GM13977 (cell line): ENCODE measurements at regions not wholly inside any gene's neighbourhood (a gene's known extent, or its start where the extent isn't known, plus 50 kb on each side); places are given as distances from the start of the nearest gene placed in this dataset.

Source experiments
- DNase-seq: peaks from one replicate; pipeline ENCODE4 v3.0.0; 2012; ENCODE audit warnings: low spot score
- CTCF ChIP-seq: IDR thresholded peaks from 2 replicates; pipeline ENCODE4 v1.5.1; 2012; ENCODE audit warnings: mild to moderate bottlenecking, control low read depth; ENCODE audit not compliant: insufficient read depth; ENCODE audit errors: extremely low read depth, missing control alignments
- in situ Hi-C: fragments of 300-500 bp; cut with MboI; formaldehyde crosslinking; loops from one replicate; pipeline ENCODE4 v1.12.0; 2022; ENCODE audit warnings: low sequenced_read_pairs, low pct_unique_long_range_greater_than_20kb, mixed read lengths, inconsistent platforms; ENCODE audit not compliant: unreplicated experiment

DNA sequence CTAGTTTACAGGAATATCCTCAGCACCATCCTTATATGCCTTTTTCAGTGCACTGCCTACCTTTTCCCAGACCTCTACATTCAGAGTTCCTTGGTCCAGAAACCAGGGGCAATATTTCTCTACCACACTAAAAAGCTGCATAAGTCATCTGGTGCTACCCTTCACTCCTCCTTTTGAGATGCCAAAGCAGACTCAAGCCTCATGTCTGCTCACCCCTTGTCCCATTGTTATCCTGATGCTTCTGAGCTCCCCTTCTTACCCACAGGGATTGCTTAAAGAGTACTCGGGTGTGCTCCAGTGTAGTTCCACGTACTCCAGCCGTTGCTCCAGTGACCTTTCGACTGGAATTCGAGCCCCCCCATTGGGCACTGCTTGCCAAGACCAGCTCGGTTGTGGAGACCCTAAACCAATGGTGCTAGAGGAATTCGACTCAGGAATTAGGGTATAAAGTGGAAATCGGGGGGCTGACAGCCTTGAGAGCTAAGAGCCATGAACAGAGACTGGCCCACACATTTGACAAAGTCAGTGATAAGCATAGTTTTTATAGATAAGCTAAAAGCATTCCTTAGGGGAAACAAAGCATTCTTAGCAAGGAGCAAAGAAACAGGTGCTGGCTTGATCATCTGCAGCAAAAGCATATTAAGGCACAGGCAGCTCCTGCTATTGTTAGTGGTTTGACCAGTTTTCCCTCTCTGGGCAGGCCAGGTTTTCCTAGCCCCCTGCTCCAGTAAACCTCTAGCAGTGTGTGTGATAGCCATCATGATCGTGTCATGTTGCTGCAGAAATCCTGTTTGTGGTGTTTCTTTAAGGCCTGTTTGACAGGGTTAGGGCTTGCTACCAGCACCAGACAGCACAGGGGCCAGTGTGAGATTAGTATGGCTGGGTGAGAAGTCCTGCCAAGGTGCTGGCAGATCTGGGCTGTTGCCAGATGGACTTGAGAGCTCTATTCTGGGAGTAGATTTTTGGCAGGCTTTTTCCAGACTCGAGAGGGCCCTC is 57.5 kb upstream of the WDR1 start:
- in situ Hi-C loops: loop anchor here (25.0 kb wide), 1 partner anchor 238 kb away; no protein-coding TSS in a partner anchor
- no peak for TF ChIP-seq CTCF
- DNase-seq: no peak

- in situ Hi-C loops: loop anchor here (25.0 kb wide), 1 partner anchor 239 kb away; no protein-coding TSS in a partner anchor
- TF ChIP-seq CTCF: no peak
- DNase-seq: no peak
These were observed 56.6 kb upstream of the WDR1 start for GRCh38 chr4:10173037-10173753.

DNA sequence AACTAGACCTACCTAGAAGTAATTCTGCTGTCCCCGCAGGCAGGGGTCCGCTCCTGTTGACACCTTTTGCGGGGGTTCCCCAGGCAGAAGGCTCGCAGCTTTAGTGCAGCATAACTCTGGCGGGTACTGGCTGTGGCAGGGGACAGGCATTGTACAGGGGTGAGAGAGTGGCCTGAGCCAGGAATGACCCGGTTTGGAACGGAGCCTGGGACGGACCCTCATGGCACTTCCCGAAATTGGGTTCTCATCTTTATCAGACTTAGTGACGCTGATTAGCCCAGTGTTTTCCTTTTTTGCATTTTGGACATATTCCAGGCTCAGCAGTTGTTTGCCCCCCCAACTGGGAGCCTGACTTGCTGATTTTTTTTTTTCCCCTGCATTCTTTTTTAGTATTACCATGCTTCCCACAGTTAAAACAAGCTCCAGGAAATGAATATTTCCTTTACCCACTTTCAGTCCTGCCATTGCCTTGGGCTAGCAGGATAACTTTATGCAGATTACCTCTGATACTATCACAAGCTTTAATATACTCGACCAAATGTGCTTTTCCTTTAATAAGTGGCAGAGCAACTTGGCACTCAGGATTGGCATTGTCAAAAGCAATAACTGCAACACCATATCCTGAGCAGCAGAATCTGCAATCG is 55.8 kb upstream of the WDR1 start:
- DNase-seq: no peak
- in situ Hi-C loops: loop anchor here (25.0 kb wide), 1 partner anchor 240 kb away; no protein-coding TSS in a partner anchor
- TF ChIP-seq CTCF: no peak

DNA sequence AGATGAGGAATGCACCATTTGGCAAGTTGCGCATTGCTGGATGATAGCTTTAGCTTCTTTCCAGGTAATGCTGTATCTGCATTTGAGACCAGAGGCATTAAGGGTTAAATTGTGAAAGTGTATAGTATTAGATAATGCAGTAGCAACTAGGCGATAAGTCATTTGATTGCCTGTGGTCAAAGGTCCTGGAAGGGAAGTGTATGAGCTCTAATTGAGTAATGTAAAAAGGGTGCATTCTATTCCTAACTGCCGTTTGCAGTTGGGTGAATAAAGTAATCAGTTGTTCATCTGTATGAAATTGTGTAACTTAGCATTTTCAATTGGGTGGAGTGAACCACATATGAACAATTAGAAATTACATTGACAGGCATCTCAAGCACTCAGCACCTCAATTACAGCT is 54.5 kb upstream of the WDR1 start:
- TF ChIP-seq CTCF: no peak
- DNase-seq: no peak
- in situ Hi-C loops: loop anchor here (25.0 kb wide), 1 partner anchor 241 kb away; no protein-coding TSS in a partner anchor

DNA sequence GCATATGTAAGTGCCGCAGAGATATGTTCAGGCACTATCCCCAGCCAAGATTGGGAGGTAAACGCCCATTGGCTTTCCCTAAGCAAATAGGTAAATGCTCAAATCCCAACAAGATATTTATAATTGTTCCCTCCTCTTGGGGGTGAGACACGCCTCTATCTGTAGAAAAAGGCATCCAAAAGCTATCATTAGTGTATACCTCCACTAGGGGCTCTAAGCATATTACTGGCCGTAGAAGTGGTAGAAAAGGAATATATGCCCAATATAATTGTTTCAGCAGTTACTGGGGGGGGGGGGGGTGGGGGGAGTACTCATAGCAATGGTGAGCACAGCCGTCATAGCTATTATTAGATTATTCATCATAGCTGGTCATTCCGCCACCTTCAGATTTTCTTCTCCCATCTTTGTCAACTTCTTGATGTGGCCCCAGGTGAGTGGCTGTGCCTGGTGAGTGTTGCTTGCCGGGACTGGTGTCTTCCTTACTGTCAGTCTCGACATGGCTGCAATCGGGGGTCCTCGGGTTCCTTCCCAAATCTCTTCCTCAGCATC is 53.3 kb upstream of the WDR1 start:
- no peak for TF ChIP-seq CTCF
- DNase-seq: no peak
- in situ Hi-C loops: loop anchor here (10.0 to 25.0 kb wide), 2 partner anchors 242 to 375 kb away; no protein-coding TSS in a partner anchor

- no peak for DNase-seq
- TF ChIP-seq CTCF: no peak
- in situ Hi-C loops: loop anchor here (10.0 to 25.0 kb wide), 2 partner anchors 244 to 377 kb away; no protein-coding TSS in a partner anchor
These were observed 51.6 kb upstream of the WDR1 start for GRCh38 chr4:10168151-10168550.
